ACC112 (cell line): ENCODE measurements at regions not wholly inside any gene's neighbourhood (a gene's known extent, or its start where the extent isn't known, plus 50 kb on each side); places are given as distances from the start of the nearest gene placed in this dataset.

ENCODE experiments used
- H2AFZ ChIP-seq: fragments of 200-600 bp; sonication (generic); one replicate; pipeline ENCODE4 v1.6.0; 2017; ENCODE audit warnings: antibody characterized with exemption, low read length; ENCODE audit not compliant: unreplicated experiment
- H3K27ac ChIP-seq: fragments of 200-600 bp; sonication (generic); 2 replicates; pipeline ENCODE4 v1.5.1; 2014; ENCODE audit warnings: low read depth, mild to moderate bottlenecking, antibody characterized with exemption, low read length, moderate library complexity
- H3K27me3 ChIP-seq: fragments of 200-600 bp; sonication (generic); 2 replicates; pipeline ENCODE4 v1.6.1; 2014; ENCODE audit warnings: mild to moderate bottlenecking, antibody characterized with exemption, low read length, moderate library complexity, mixed read lengths; ENCODE audit not compliant: insufficient read depth
- H3K36me3 ChIP-seq: fragments of 200-600 bp; sonication (generic); 2 replicates; pipeline ENCODE4 v1.6.1; 2016; ENCODE audit warnings: mild to moderate bottlenecking, antibody characterized with exemption, low read length, moderate library complexity, mixed read lengths; ENCODE audit not compliant: insufficient read depth
- H3K4me1 ChIP-seq: fragments of 200-600 bp; sonication (generic); one replicate; pipeline ENCODE4 v1.6.1; 2016; ENCODE audit warnings: low read length, mixed read lengths; ENCODE audit not compliant: insufficient read depth, unreplicated experiment, control insufficient read depth
- H3K4me3 ChIP-seq: fragments of 200-600 bp; sonication (generic); 2 replicates; pipeline ENCODE4 v1.5.1; 2014; ENCODE audit warnings: mild to moderate bottlenecking, low read depth, low read length
- H3K79me2 ChIP-seq: fragments of 200-600 bp; sonication (generic); one replicate; pipeline ENCODE4 v1.6.0; 2016; ENCODE audit warnings: low read length; ENCODE audit not compliant: control insufficient read depth, unreplicated experiment, insufficient read depth

DNA sequence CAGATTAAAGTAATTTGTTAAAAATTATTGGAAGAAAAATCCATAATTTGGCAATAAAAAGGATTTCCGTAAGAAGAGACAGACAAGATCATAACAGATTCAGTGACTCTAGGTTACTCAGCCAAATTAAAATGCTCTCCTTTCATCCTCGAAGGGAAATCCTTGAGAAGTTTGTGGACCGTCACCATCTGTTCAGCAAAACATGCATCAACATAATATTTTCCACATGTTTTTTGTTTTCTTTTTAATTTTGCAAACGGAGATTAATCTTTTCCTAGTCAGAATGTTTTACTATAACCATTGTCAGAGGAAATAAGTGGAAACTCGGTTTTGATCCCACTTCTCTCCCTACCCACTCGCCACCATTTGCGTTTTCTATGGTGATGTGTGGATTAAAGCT lies 128.3 kb downstream of the TMCO5A start:
- H3K4me3 ChIP-seq = no peak overlapping the region; the same call in 1 of the 2 replicates

DNA sequence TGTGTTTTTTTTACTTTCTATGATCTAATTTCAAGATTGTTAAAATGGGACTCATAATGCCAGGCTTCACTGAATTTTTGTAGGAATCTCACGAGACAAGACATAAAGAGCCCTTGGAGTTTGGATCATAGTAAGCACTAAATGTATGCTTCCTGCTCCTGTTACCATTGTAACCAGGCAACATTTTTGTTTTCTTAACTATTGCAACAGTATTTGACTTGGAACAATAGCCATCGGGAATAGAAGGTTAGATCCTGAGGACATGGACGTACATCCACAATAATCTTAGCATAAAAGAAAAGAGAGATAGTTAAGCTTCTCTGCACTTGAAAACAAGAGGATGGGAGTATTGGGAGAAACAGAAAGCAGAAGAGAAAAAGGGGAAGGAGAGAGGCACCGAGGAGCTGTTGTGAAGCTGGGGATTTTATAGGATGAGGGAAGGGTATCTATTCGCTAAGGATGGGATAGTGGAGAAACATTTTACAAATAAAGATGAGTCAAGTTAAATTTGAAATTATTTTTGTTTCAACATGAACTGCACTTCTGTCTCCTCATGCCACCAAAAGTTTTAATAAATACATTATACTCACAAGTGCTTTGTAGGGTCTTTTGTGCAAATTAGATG lies 131.4 kb downstream of the TMCO5A start:
- no peaks in the 10 kb centered on the region for H3K79me2 ChIP-seq
- H3K27me3 ChIP-seq = no peaks in the 10 kb centered on the region
- H2AFZ ChIP-seq = no peak overlapping the region
- peak overlapping the region; percentile 12; the same call in 1 of the 2 replicates for H3K27ac ChIP-seq
- H3K36me3 ChIP-seq = no peaks in the 10 kb centered on the region
- no peak overlapping the region for H3K4me3 ChIP-seq
- peaks cover 46% of the 10 kb centered on the region for H3K4me1 ChIP-seq

More for the DNA sequence above, 128.3 kb downstream of the TMCO5A start:
- H3K36me3 ChIP-seq = no peaks in the 10 kb centered on the region
- peaks cover 40% of the 10 kb centered on the region for H3K4me1 ChIP-seq
- H2AFZ ChIP-seq = no peak overlapping the region
- no peaks in the 10 kb centered on the region for H3K79me2 ChIP-seq
- no peaks in the 10 kb centered on the region for H3K27me3 ChIP-seq
- H3K27ac ChIP-seq = peak overlapping the region; percentile 38

DNA sequence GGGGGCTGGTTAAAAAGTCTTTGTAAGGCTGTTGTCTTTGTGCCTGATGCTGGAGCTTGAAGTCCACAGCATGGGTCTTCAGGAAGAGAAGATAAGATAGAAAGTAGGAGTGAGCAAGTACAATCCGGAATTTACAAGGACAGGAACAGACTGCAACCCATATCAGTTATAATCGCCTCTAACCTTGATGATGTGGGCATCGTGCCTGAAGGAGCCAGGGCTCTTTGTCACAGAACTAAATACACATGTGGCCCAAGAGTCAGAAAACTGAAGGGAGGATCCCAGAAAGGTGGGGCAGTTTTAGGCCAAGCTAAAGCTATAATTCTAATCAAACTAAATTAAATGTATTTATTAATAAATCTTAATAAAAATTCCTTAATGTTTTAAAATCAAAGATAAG lies 132.2 kb downstream of the TMCO5A start:
- peaks cover 50% of the 10 kb centered on the region for H3K4me1 ChIP-seq

DNA sequence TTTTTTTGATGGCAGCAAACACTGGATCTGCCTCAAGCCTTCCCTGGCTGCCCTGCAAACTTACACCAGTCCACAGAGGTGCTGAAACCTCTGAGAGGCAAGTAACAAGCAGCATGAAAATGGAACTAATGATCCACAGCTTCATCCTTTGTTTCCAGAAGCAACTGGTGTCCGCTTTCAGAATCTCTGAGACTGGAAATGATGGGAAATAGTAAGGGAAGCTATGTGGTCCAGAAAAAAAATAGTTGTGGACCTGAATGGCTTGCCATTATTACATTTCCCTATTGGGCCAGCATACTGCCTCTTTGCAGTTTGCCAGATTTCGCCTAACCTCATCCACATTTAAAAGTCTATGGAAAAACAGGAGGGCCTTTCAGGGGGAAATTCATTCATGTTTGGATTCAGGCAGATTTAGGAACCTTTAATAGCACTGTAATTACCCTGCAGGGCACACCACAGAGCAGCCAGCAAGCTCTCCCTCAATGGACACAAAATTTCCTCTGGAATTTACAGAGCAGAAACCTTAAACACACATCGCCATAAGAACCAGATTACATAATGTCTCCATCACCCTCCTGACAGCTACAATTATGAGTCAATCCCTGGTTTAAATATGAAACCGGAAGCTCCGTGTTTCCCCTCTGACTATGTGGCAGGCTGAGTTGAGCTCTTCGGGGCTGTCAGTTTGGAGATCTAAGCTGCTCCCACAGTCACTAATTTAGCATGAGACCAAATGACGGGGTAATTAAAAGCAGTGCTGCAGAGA lies 134.4 kb downstream of the TMCO5A start:
- peak overlapping the region; percentile 59 for H3K4me3 ChIP-seq
- no peaks in the 10 kb centered on the region for H3K36me3 ChIP-seq
- peaks cover 47% of the 10 kb centered on the region for H3K4me1 ChIP-seq
- H2AFZ ChIP-seq = no peak overlapping the region
- H3K27me3 ChIP-seq = no peaks in the 10 kb centered on the region
- H3K79me2 ChIP-seq = peaks cover 3% of the 10 kb centered on the region
- H3K27ac ChIP-seq = peak overlapping the region; percentile 87

More for the DNA sequence above, 132.2 kb downstream of the TMCO5A start:
- Histone ChIP-seq H3K27ac (no peak overlapping the region), H3K79me2 (no peaks in the 10 kb centered on the region), H3K36me3 (no peaks in the 10 kb centered on the region), H2AFZ (no peak overlapping the region), H3K27me3 (no peaks in the 10 kb centered on the region), H3K4me3 (no peak overlapping the region)

DNA sequence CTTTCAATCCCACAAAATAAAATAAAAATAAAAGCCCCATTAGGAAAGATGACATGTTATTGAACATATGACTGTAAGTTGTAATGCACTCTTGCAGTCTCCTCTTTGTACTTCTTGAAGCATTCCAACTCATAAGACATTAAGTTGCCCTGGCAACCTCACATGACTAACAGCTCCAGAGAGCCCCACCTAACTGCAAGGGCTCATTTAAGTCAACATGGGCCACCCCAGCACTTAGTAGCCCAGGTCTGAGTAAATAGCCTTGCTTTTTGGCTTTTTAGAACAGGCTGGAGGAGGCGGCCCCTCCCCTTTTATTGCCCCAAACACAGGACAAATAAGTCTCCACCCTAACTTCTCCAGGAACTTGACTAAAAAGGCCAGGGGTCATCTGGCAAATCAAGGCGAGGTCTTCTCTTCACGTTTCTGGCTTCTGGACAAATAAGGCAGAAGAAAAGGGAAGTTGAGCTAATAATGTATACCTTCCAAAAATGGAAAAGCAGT lies 135.1 kb downstream of the TMCO5A start:
- Histone ChIP-seq H3K36me3 (no peaks in the 10 kb centered on the region), H3K4me1 (peaks cover 53% of the 10 kb centered on the region), H3K27ac (peak overlapping the region; percentile 87), H3K79me2 (peaks cover 3% of the 10 kb centered on the region), H3K27me3 (no peaks in the 10 kb centered on the region), H2AFZ (peak overlapping the region; percentile 65), H3K4me3 (peak overlapping the region; percentile 59)

- no peak overlapping the region for H3K4me3 ChIP-seq
These were observed 136.3 kb downstream of the TMCO5A start for GRCh38 chr15:38070778-38071177.

DNA sequence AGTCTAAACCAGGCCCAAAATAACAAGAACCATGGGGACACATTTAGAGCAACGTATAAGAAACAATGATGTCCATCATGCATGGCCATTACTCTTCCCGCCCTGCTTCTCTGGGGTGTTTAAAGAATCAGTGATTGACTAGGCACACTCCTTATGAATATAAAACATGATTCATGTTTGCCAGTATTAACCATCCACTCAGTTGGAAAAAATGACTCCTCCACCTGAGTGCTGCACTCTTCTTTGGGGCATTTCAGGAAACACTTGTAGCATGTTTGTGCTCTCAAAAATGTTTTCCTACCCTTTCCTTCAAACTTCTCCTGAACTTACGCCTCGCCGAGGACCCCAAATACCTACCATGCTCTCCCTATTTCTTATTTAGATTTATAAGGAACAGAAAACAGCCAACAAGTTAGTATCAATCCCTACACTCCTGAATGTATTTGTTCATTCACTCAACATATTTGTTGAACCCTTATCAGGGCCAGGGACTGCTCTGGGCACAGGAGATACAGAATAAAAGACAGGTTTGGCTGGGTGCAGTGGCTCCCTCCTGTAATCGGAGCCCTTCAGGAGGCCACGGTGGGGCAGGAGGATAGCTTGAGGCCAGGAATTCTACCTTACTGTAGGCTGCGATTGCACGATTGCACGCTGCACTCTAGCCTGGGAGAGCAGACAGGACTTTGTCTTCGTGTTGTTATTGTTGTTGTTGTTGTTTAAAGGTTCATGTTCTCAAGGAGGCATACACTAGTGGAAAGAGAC lies 137.0 kb downstream of the TMCO5A start:
- Histone ChIP-seq H2AFZ (no peak overlapping the region), H3K36me3 (no peaks in the 10 kb centered on the region), H3K79me2 (peaks cover 3% of the 10 kb centered on the region), H3K27ac (peak overlapping the region; percentile 88), H3K4me1 (peaks cover 53% of the 10 kb centered on the region), H3K27me3 (no peaks in the 10 kb centered on the region), H3K4me3 (0 out of 2 replicates have a peak overlapping the region, but pooled peaks have one; percentile 85)

More at GRCh38 chr15:38070778-38071177, 136.3 kb downstream of the TMCO5A start:
- H3K36me3 ChIP-seq = no peaks in the 10 kb centered on the region
- no peak overlapping the region for H3K27ac ChIP-seq
- peaks cover 3% of the 10 kb centered on the region for H3K79me2 ChIP-seq
- H3K27me3 ChIP-seq = no peaks in the 10 kb centered on the region
- peaks cover 53% of the 10 kb centered on the region for H3K4me1 ChIP-seq
- H2AFZ ChIP-seq = no peak overlapping the region

DNA sequence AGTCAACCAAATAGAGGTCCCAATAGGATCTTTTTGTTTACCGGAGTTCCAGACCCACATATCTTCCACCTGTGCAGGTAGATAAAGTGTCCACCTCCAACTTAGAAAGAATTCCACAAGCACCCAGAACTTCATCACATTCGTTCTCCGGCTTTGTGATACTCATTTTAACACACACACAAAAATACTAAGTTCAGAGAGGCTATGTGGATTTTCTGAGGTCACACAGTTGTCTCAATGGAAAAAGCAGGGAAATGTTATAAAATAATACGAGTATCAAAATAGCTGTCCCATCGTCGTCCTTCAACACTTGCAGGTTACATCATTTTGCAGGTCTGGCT lies 137.5 kb downstream of the TMCO5A start:
- Histone ChIP-seq H3K79me2 (peaks cover 3% of the 10 kb centered on the region), H3K36me3 (no peaks in the 10 kb centered on the region), H2AFZ (peak overlapping the region; percentile 82), H3K4me1 (peaks cover 53% of the 10 kb centered on the region), H3K27me3 (no peaks in the 10 kb centered on the region), H3K27ac (peak overlapping the region; percentile 88), H3K4me3 (peak overlapping the region; percentile 85)

GRCh38 chr15:38072348-38073177 lies 138.1 kb downstream of the TMCO5A start:
- Histone ChIP-seq H3K27me3 (no peaks in the 10 kb centered on the region), H3K4me3 (peak overlapping the region; percentile 85), H3K27ac (peak overlapping the region; percentile 88), H2AFZ (peak overlapping the region; percentile 82), H3K36me3 (no peaks in the 10 kb centered on the region), H3K4me1 (peaks cover 53% of the 10 kb centered on the region), H3K79me2 (peaks cover 3% of the 10 kb centered on the region)
